ENCODE measurements at regions not wholly inside any gene's neighbourhood (a gene's known extent, or its start where the extent isn't known, plus 50 kb on each side); places are given as distances from the start of the nearest gene placed in this dataset.

- no peak for DNase-seq (ENCODE audit: low read depth)
- TF ChIP-seq CTCF (conservative IDR thresholded peaks at IDR 0.05; ENCODE audit: control insufficient read depth, insufficient read depth, low read depth, low read length) = no peak
Observed at GRCh38 chr13:64165826-64166225, 2750.2 kb upstream of the PCDH20 start.

GRCh38 chr13:64164435-64164834 lies 2748.8 kb upstream of the PCDH20 start:
- no peak for TF ChIP-seq CTCF (conservative IDR thresholded peaks at IDR 0.05; ENCODE audit: control insufficient read depth, insufficient read depth, low read depth, low read length)
- H3K4me3 ChIP-seq (ENCODE audit: control insufficient read depth, low read depth, low read length) = no peak overlapping the region
- DNase-seq (ENCODE audit: low read depth) = no peak

More at GRCh38 chr13:64165826-64166225, 2750.2 kb upstream of the PCDH20 start:
- no peak overlapping the region for H3K4me3 ChIP-seq (ENCODE audit: control insufficient read depth, low read depth, low read length)

GRCh38 chr13:64160479-64160878 lies 2744.8 kb upstream of the PCDH20 start:
- TF ChIP-seq CTCF (conservative IDR thresholded peaks at IDR 0.05; ENCODE audit: control insufficient read depth, insufficient read depth, low read depth, low read length) = no peak
- DNase-seq (ENCODE audit: low read depth) = no peak
- H3K4me3 ChIP-seq (ENCODE audit: control insufficient read depth, low read depth, low read length) = no peak overlapping the region

GRCh38 chr13:64158908-64159307 lies 2743.3 kb upstream of the PCDH20 start:
- H3K4me3 ChIP-seq (ENCODE audit: control insufficient read depth, low read depth, low read length) = no peak overlapping the region
- DNase-seq (ENCODE audit: low read depth) = peak; percentile 34
- no peak for TF ChIP-seq CTCF (conservative IDR thresholded peaks at IDR 0.05; ENCODE audit: control insufficient read depth, insufficient read depth, low read depth, low read length)

GRCh38 chr13:64154514-64154913 lies 2738.9 kb upstream of the PCDH20 start:
- H3K4me3 ChIP-seq (ENCODE audit: control insufficient read depth, low read depth, low read length) = no peak overlapping the region
- peak; percentile 17 for DNase-seq (ENCODE audit: low read depth)
- TF ChIP-seq CTCF (conservative IDR thresholded peaks at IDR 0.05; ENCODE audit: control insufficient read depth, insufficient read depth, low read depth, low read length) = peak; percentile 13

GRCh38 chr13:64130600-64130999 lies 2715.0 kb upstream of the PCDH20 start:
- H3K4me3 ChIP-seq (ENCODE audit: control insufficient read depth, low read depth, low read length) = no peak overlapping the region
- DNase-seq (ENCODE audit: low read depth) = peak; percentile 1
- no peak for TF ChIP-seq CTCF (conservative IDR thresholded peaks at IDR 0.05; ENCODE audit: control insufficient read depth, insufficient read depth, low read depth, low read length)

- no peak overlapping the region for H3K4me3 ChIP-seq (ENCODE audit: control insufficient read depth, low read depth, low read length)
- TF ChIP-seq CTCF (conservative IDR thresholded peaks at IDR 0.05; ENCODE audit: control insufficient read depth, insufficient read depth, low read depth, low read length) = no peak
- DNase-seq (ENCODE audit: low read depth) = no peak
Observed at GRCh38 chr13:64130171-64130570, 2714.5 kb upstream of the PCDH20 start.

All from fibroblast of mammary gland (primary cell).